HEK293 (cell line): ENCODE measurements at regions not wholly inside any gene's neighbourhood (a gene's known extent, or its start where the extent isn't known, plus 50 kb on each side); places are given as distances from the start of the nearest gene placed in this dataset.

Source experiments
- CTCF ChIA-PET: fragments of 350-600 bp; formaldehyde crosslinking; extraction: SDS; loops from one replicate; lab custom pipeline; 2021; ENCODE audit warnings: antibody characterized with exemption; lab: Yijun Ruan, JAX
- POLR2A ChIA-PET: fragments of 300-600 bp; formaldehyde crosslinking; extraction: SDS; loops from one replicate; lab custom pipeline; 2020; ENCODE audit warnings: antibody characterized with exemption, inconsistent platforms; lab: Yijun Ruan, JAX
- H3K27ac ChIP-seq: fragments of 200-500 bp; sonication (Bioruptor generic); 2 replicates; pipeline ENCODE4 v1.5.1; 2014; ENCODE audit warnings: low read depth, low read length, control low read depth, inconsistent platforms; ENCODE audit errors: extremely low read depth
- H3K36me3 ChIP-seq, 2 experiments: fragments of 200-500 bp in 1 of 2; sonication (Bioruptor generic) in 1 of 2; 1 replicate in 1 of 2; 2 replicates in 1 of 2; pipeline ENCODE4 v1.5.1; 2014 to 2017; ENCODE audit warnings: inconsistent platforms in 2 of 2, low read length in 2 of 2; ENCODE audit not compliant: control insufficient read depth in 2 of 2, insufficient read depth in 1 of 2
- H3K4me1 ChIP-seq: fragments of 200-500 bp; sonication (Bioruptor generic); 2 replicates; pipeline ENCODE4 v1.5.1; 2014; ENCODE audit warnings: mild to moderate bottlenecking, low read length, inconsistent platforms; ENCODE audit not compliant: control insufficient read depth, insufficient read depth
- H3K4me3 ChIP-seq: 2 replicates; pipeline ENCODE4 v1.5.1; 2011; ENCODE audit warnings: low read depth, mild to moderate bottlenecking, control low read depth, low read length, moderate library complexity
- H3K9me3 ChIP-seq: fragments of 200-500 bp; sonication (Bioruptor generic); 2 replicates; pipeline ENCODE4 v1.5.1; 2014; ENCODE audit warnings: low read depth, low read length, inconsistent platforms; ENCODE audit not compliant: control insufficient read depth, insufficient read depth
- GLIS1 ChIP-seq: fragments of 450-650 bp; formaldehyde crosslinking; IDR thresholded peaks from 2 replicates; pipeline ENCODE4 v1.5.1; 2016; ENCODE audit warnings: missing biosample characterization, missing genetic modification characterization
- WT1 ChIP-seq: fragments of 450-650 bp; formaldehyde crosslinking; IDR thresholded peaks from 2 replicates; pipeline ENCODE4 v1.5.1; 2016; ENCODE audit warnings: missing biosample characterization, missing genetic modification characterization
- ZNF133 ChIP-seq: fragments of 450-650 bp; formaldehyde crosslinking; IDR thresholded peaks from 2 replicates; pipeline ENCODE4 v1.5.1; 2016; ENCODE audit warnings: missing biosample characterization, missing genetic modification characterization
- ZNF19 ChIP-seq: fragments of 450-650 bp; formaldehyde crosslinking; IDR thresholded peaks from 2 replicates; pipeline ENCODE4; 2016; ENCODE audit warnings: missing biosample characterization, missing genetic modification characterization, low read depth
- ZNF354C ChIP-seq: fragments of 450-650 bp; formaldehyde crosslinking; IDR thresholded peaks from 2 replicates; pipeline ENCODE4 v1.5.1; 2016; ENCODE audit warnings: missing biosample characterization, missing genetic modification characterization, low read depth, borderline replicate concordance
- ZNF394 ChIP-seq: fragments of 450-650 bp; formaldehyde crosslinking; IDR thresholded peaks from 2 replicates; pipeline ENCODE4 v1.5.1; 2016; ENCODE audit warnings: missing biosample characterization, missing genetic modification characterization, mild to moderate bottlenecking, moderate library complexity, borderline replicate concordance
- ZNF433 ChIP-seq: fragments of 450-650 bp; formaldehyde crosslinking; IDR thresholded peaks from 2 replicates; pipeline ENCODE4 v1.5.1; 2016; ENCODE audit warnings: missing biosample characterization, missing genetic modification characterization, low read depth
- ZNF510 ChIP-seq: fragments of 450-650 bp; formaldehyde crosslinking; IDR thresholded peaks from 2 replicates; pipeline ENCODE4 v1.5.1; 2018; ENCODE audit warnings: mild to moderate bottlenecking, missing genetic modification characterization, missing biosample characterization; ENCODE audit not compliant: insufficient replicate concordance
- ZNF529 ChIP-seq: fragments of 450-650 bp; formaldehyde crosslinking; IDR thresholded peaks from 2 replicates; pipeline ENCODE4 v1.5.1; 2017; ENCODE audit warnings: missing genetic modification characterization, missing biosample characterization; ENCODE audit not compliant: insufficient replicate concordance
- ZNF658 ChIP-seq: fragments of 450-650 bp; formaldehyde crosslinking; IDR thresholded peaks from 2 replicates; pipeline ENCODE4; 2016; ENCODE audit warnings: missing biosample characterization, missing genetic modification characterization
- ZNF776 ChIP-seq: fragments of 450-650 bp; formaldehyde crosslinking; IDR thresholded peaks from 2 replicates; pipeline ENCODE4 v1.5.0; 2017; ENCODE audit warnings: missing biosample characterization, missing genetic modification characterization, borderline replicate concordance
- ZNF785 ChIP-seq: fragments of 450-650 bp; formaldehyde crosslinking; IDR thresholded peaks from 2 replicates; pipeline ENCODE4 v1.5.1; 2016; ENCODE audit warnings: missing biosample characterization, missing genetic modification characterization
- ZNF830 ChIP-seq: fragments of 450-650 bp; IDR thresholded peaks from 2 replicates; pipeline ENCODE4 v1.5.0; 2018; ENCODE audit warnings: missing biosample characterization, missing genetic modification characterization, low read depth, mild to moderate bottlenecking, moderate library complexity
- ZSCAN16 ChIP-seq: fragments of 450-650 bp; formaldehyde crosslinking; IDR thresholded peaks from 2 replicates; pipeline ENCODE4 v1.5.1; 2016; ENCODE audit warnings: missing biosample characterization, missing genetic modification characterization
- TF ChIP-seq, protein P1 (sequence below): fragments of 450-650 bp; formaldehyde crosslinking; IDR thresholded peaks from 2 replicates; pipeline ENCODE4 v1.5.1; 2016; ENCODE audit warnings: missing biosample characterization, missing genetic modification characterization
- TF ChIP-seq, protein P2 (sequence below): fragments of 450-650 bp; formaldehyde crosslinking; IDR thresholded peaks from 2 replicates; pipeline ENCODE4 v1.5.1; 2016; ENCODE audit warnings: missing biosample characterization, missing genetic modification characterization
- TF ChIP-seq, protein P3 (sequence below): fragments of 450-650 bp; formaldehyde crosslinking; IDR thresholded peaks from 2 replicates; pipeline ENCODE4 v1.5.1; 2017; ENCODE audit warnings: missing biosample characterization, missing genetic modification characterization
- TF ChIP-seq, protein P4 (sequence below): fragments of 450-650 bp; formaldehyde crosslinking; IDR thresholded peaks from 2 replicates; pipeline ENCODE4 v1.5.1; 2016; ENCODE audit warnings: missing biosample characterization, missing genetic modification characterization, low read depth
- TF ChIP-seq, protein P5 (sequence below): fragments of 450-650 bp; formaldehyde crosslinking; IDR thresholded peaks from 2 replicates; pipeline ENCODE4 v1.5.1; 2017; ENCODE audit warnings: missing biosample characterization, missing genetic modification characterization

DNA sequence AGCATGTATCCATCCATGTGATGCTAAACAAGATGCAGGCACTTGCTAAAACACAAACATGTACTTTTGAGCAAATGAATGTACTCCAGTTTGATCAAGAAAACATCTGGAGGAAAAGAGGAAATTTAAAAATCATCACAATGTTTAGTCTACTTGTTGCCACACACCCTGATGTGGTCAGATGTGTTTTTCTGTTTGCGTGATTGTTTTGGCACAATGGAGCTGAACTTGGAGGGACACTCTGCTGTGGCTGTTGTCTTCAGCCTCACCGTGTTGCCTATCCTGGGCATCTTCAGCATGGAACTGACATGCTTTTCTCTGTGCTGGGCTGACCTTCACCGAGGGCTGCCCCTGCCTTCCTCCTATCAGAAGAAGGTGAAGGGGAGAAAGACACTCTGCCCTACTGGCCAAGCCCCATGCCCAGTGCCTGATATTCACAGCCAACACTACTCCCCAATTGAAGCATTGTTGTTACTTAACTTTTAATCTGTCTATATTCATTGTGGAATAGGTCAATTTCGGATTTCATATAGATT, 268.3 kb upstream of the IGFBP3 start (continued):
- TF ChIP-seq, protein P1, sequence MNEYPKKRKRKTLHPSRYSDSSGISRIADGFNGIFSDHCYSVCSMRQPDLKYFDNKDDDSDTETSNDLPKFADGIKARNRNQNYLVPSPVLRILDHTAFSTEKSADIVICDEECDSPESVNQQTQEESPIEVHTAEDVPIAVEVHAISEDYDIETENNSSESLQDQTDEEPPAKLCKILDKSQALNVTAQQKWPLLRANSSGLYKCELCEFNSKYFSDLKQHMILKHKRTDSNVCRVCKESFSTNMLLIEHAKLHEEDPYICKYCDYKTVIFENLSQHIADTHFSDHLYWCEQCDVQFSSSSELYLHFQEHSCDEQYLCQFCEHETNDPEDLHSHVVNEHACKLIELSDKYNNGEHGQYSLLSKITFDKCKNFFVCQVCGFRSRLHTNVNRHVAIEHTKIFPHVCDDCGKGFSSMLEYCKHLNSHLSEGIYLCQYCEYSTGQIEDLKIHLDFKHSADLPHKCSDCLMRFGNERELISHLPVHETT = no peak
- TF ChIP-seq WT1 (tag by site-specific recombination) = no peak
- TF ChIP-seq, protein P2, sequence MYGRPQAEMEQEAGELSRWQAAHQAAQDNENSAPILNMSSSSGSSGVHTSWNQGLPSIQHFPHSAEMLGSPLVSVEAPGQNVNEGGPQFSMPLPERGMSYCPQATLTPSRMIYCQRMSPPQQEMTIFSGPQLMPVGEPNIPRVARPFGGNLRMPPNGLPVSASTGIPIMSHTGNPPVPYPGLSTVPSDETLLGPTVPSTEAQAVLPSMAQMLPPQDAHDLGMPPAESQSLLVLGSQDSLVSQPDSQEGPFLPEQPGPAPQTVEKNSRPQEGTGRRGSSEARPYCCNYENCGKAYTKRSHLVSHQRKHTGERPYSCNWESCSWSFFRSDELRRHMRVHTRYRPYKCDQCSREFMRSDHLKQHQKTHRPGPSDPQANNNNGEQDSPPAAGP = no peak
- no peak for TF ChIP-seq ZNF133 (tag by site-specific recombination)
- no peak for TF ChIP-seq ZNF510

DNA sequence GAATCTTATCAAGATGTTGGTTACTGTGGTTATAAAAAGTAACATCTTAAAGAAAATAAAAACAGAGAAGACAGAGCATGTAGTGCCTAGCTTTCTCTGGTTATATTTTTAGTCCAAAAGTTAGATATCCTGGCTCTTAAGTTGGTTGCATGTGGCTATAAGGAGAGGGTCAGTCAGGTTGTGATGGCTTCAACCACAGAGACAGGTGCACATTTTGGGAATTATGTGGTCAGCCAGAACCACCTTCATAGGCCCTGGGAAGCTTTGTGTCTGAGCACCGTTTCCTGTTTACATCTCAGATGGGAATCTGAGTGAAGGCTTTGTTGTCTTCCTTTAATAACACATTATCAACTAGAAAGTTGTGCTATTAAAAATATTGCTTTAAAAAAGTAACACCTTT, 265.1 kb upstream of the IGFBP3 start:
- Histone ChIP-seq H3K4me1 (no peaks in the 10 kb centered on the region), H3K27ac (no peak overlapping the region), H3K4me3 (no peak overlapping the region), H3K9me3 (no peaks in the 10 kb centered on the region), H3K36me3 (no peaks in the 10 kb centered on the region)
- TF ChIP-seq ZNF785 (tag by site-specific recombination) (no peak), ZNF19 (tag by site-specific recombination) (no peak), ZNF658 (tag by site-specific recombination) (no peak), ZNF354C (tag by site-specific recombination) (no peak), ZNF433 (tag by site-specific recombination) (no peak), ZSCAN16 (tag by site-specific recombination) (no peak), ZNF830 (tag by site-specific recombination) (no peak), ZNF529 (no peak), ZNF776 (no peak), GLIS1 (no peak), ZNF394 (tag by site-specific recombination) (no peak)
- TF ChIP-seq, protein P3, sequence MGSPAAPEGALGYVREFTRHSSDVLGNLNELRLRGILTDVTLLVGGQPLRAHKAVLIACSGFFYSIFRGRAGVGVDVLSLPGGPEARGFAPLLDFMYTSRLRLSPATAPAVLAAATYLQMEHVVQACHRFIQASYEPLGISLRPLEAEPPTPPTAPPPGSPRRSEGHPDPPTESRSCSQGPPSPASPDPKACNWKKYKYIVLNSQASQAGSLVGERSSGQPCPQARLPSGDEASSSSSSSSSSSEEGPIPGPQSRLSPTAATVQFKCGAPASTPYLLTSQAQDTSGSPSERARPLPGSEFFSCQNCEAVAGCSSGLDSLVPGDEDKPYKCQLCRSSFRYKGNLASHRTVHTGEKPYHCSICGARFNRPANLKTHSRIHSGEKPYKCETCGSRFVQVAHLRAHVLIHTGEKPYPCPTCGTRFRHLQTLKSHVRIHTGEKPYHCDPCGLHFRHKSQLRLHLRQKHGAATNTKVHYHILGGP (tag by site-specific recombination) = no peak
- TF ChIP-seq, protein P4, sequence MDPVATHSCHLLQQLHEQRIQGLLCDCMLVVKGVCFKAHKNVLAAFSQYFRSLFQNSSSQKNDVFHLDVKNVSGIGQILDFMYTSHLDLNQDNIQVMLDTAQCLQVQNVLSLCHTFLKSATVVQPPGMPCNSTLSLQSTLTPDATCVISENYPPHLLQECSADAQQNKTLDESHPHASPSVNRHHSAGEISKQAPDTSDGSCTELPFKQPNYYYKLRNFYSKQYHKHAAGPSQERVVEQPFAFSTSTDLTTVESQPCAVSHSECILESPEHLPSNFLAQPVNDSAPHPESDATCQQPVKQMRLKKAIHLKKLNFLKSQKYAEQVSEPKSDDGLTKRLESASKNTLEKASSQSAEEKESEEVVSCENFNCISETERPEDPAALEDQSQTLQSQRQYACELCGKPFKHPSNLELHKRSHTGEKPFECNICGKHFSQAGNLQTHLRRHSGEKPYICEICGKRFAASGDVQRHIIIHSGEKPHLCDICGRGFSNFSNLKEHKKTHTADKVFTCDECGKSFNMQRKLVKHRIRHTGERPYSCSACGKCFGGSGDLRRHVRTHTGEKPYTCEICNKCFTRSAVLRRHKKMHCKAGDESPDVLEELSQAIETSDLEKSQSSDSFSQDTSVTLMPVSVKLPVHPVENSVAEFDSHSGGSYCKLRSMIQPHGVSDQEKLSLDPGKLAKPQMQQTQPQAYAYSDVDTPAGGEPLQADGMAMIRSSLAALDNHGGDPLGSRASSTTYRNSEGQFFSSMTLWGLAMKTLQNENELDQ (tag by site-specific recombination) = no peak
- TF ChIP-seq, protein P5, sequence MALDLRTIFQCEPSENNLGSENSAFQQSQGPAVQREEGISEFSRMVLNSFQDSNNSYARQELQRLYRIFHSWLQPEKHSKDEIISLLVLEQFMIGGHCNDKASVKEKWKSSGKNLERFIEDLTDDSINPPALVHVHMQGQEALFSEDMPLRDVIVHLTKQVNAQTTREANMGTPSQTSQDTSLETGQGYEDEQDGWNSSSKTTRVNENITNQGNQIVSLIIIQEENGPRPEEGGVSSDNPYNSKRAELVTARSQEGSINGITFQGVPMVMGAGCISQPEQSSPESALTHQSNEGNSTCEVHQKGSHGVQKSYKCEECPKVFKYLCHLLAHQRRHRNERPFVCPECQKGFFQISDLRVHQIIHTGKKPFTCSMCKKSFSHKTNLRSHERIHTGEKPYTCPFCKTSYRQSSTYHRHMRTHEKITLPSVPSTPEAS (tag by site-specific recombination) = no peak
- ChIA-PET POLR2A (no interaction called here), CTCF (no interaction called here)
